ENCODE measurements at regions not wholly inside any gene's neighbourhood (a gene's known extent, or its start where the extent isn't known, plus 50 kb on each side); places are given as distances from the start of the nearest gene placed in this dataset.

GRCh38 chr6:145340256-145340655, 395.1 kb downstream of the EPM2A start:
- TF ChIP-seq POLR2A (IDR thresholded peaks at IDR 0.05) (no peak), CTCF (IDR thresholded peaks at IDR 0.05) (no peak)
